HepG2 (cell line): ENCODE measurements at regions not wholly inside any gene's neighbourhood (a gene's known extent, or its start where the extent isn't known, plus 50 kb on each side); places are given as distances from the start of the nearest gene placed in this dataset.

ENCODE experiments used
- ATAC-seq: fragments of 200-7000 bp; cut with Tn5 transposase; 3 replicates; pipeline ENCODE4 v1.9.1; 2020; ENCODE audit warnings: mild to moderate bottlenecking, moderate library complexity
- BruUV-seq: library from RNA; stranded (reverse); fragments of 400-500 nt; replicated peaks from 2 replicates; lab custom pipeline; 2021; lab: Mats Ljungman, UMichigan
- CTCF ChIA-PET: fragments of 300-600 bp; formaldehyde crosslinking; extraction: SDS; loops from one replicate; lab custom pipeline; 2021; ENCODE audit warnings: low total read pairs, inconsistent platforms, low intra/inter-chr PET ratio; lab: Yijun Ruan, JAX
- POLR2A ChIA-PET: fragments of 350-600 bp; sonication (Branson Sonifier 250); formaldehyde crosslinking; loops from one replicate; lab custom pipeline; 2020; ENCODE audit warnings: antibody characterized with exemption, inconsistent platforms; lab: Yijun Ruan, JAX
- DNase-seq: peaks from one replicate; pipeline ENCODE4 v3.0.0-alpha.2; 2015; ENCODE audit warnings: low spot score
- FAIRE-seq: peaks from 3 replicates; lab custom pipeline; 2011; peaks lifted over from hg19 to GRCh38; lab: Jason Lieb, UNC
- H2AFZ ChIP-seq: one replicate; pipeline ENCODE4 v1.6.1; 2011; ENCODE audit warnings: low read length, inconsistent platforms
- H3K27ac ChIP-seq: fragments of 300-600 bp; 3 replicates; pipeline ENCODE4 v1.8.0; 2011; ENCODE audit warnings: mixed run types, mild to moderate bottlenecking, mixed read lengths, low read length, inconsistent platforms; ENCODE audit not compliant: insufficient read depth; ENCODE audit errors: extremely low read length
- H3K27me3 ChIP-seq, 2 experiments: fragments of 200-600 bp in 1 of 2; 2 replicates in 1 of 2; 3 replicates in 1 of 2; pipeline versions ENCODE4 v1.6.0 to v1.8.0; 2011; ENCODE audit warnings: low read length in 2 of 2, mild to moderate bottlenecking in 2 of 2, moderate library complexity in 2 of 2, inconsistent platforms in 1 of 2; ENCODE audit not compliant: insufficient read depth in 2 of 2, control insufficient read depth in 1 of 2
- H3K36me3 ChIP-seq, 2 experiments: fragments of 200-600 bp in 1 of 2; replicated peaks in 1 of 2; 2 replicates in 1 of 2; 3 replicates in 1 of 2; pipeline versions ENCODE4 v1.5.1 to v1.8.0; 2011; ENCODE audit warnings: low read length in 2 of 2, inconsistent platforms in 1 of 2; ENCODE audit not compliant: insufficient read depth in 2 of 2, control insufficient read depth in 1 of 2
- H3K4me1 ChIP-seq: 2 replicates; pipeline ENCODE4 v1.5.1; 2012; ENCODE audit warnings: low read length, inconsistent platforms; ENCODE audit not compliant: insufficient read depth
- H3K4me2 ChIP-seq: 2 replicates; pipeline ENCODE4 v1.6.0; 2011; ENCODE audit warnings: low read depth, low read length, inconsistent platforms
- H3K4me3 ChIP-seq, 3 experiments: fragments of 200-600 bp in 1 of 3; sonication (generic), shearing (Covaris generic) in 1 of 3; replicated peaks in 1 of 3; 2 replicates each; pipeline ENCODE4 v1.5.1; 2011 to 2016; ENCODE audit warnings: low read length in 3 of 3, inconsistent platforms in 2 of 3, low read depth in 2 of 3, mild to moderate bottlenecking in 2 of 3, control low read depth in 1 of 3, mixed read lengths in 1 of 3; ENCODE audit not compliant: insufficient read depth in 1 of 3
- H3K79me2 ChIP-seq: one replicate; pipeline ENCODE4 v1.6.1; 2011; ENCODE audit warnings: low read length, inconsistent platforms; ENCODE audit not compliant: insufficient read depth
- H3K9ac ChIP-seq: 2 replicates; pipeline ENCODE4 v1.6.0; 2011; ENCODE audit warnings: mild to moderate bottlenecking, low read depth, low read length, inconsistent platforms; ENCODE audit not compliant: insufficient read depth
- H3K9me3 ChIP-seq: 2 replicates; pipeline ENCODE4 v1.5.1; 2012; ENCODE audit warnings: mild to moderate bottlenecking, low read length
- H4K20me1 ChIP-seq: 2 replicates; pipeline ENCODE4 v1.6.0; 2011; ENCODE audit warnings: inconsistent platforms, mild to moderate bottlenecking, low read length, moderate library complexity; ENCODE audit not compliant: insufficient read depth
- ARHGAP35 ChIP-seq: sonication (generic); formaldehyde crosslinking; IDR thresholded peaks from 2 replicates; pipeline ENCODE4 v1.9.0; 2022; ENCODE audit warnings: mild to moderate bottlenecking, inconsistent platforms, moderate library complexity, missing genetic modification reagents, borderline replicate concordance
- BHLHE40 ChIP-seq: IDR thresholded peaks from 2 replicates; pipeline ENCODE4 v1.6.1; 2011; ENCODE audit warnings: low read length, improper control_type of control experiment
- BRCA1 ChIP-seq: sonication (generic); formaldehyde crosslinking; IDR thresholded peaks from 2 replicates; pipeline ENCODE4 v1.4.0; 2020; ENCODE audit warnings: missing genetic modification reagents
- CC2D1A ChIP-seq: sonication (generic); formaldehyde crosslinking; IDR thresholded peaks from 2 replicates; pipeline ENCODE4 v1.8.1; 2023; ENCODE audit warnings: mild to moderate bottlenecking, missing genetic modification reagents
- FOSL1 ChIP-seq: sonication (generic); formaldehyde crosslinking; IDR thresholded peaks from 2 replicates; pipeline ENCODE4 v1.9.0; 2021; ENCODE audit warnings: missing genetic modification reagents, borderline replicate concordance
- GTF2F1 ChIP-seq: fragments of 150-350 bp; IDR thresholded peaks from 2 replicates; pipeline ENCODE4 v1.6.1; 2014; ENCODE audit warnings: low read length
- KAT2B ChIP-seq: fragments of 150-350 bp; IDR thresholded peaks from 2 replicates; pipeline ENCODE4 v1.6.1; 2014; ENCODE audit warnings: low read depth, low read length, borderline replicate concordance
- MYNN ChIP-seq: sonication (generic); formaldehyde crosslinking; IDR thresholded peaks from 2 replicates; pipeline ENCODE4 v1.4.0; 2020; ENCODE audit warnings: mild to moderate bottlenecking, low read depth, missing genetic modification reagents
- NFYB ChIP-seq: sonication (generic); formaldehyde crosslinking; IDR thresholded peaks from 2 replicates; pipeline ENCODE4 v1.4.0; 2020; ENCODE audit warnings: missing genetic modification reagents
- NR2F2 ChIP-seq: IDR thresholded peaks from 2 replicates; pipeline ENCODE4 v1.6.1; 2012; ENCODE audit warnings: low read depth, inconsistent platforms, borderline replicate concordance
- PAX8 ChIP-seq: sonication (generic); formaldehyde crosslinking; IDR thresholded peaks from 2 replicates; pipeline ENCODE4 v1.8.0; 2022; ENCODE audit warnings: mild to moderate bottlenecking, missing genetic modification reagents, borderline replicate concordance
- ZNF24 ChIP-seq: fragments of 450-650 bp; IDR thresholded peaks from 2 replicates; pipeline ENCODE4 v1.6.1; 2017; ENCODE audit warnings: antibody characterized with exemption, mild to moderate bottlenecking
- ZNF670 ChIP-seq: sonication (generic); formaldehyde crosslinking; IDR thresholded peaks from 2 replicates; pipeline ENCODE4 v1.8.0; 2022; ENCODE audit warnings: mild to moderate bottlenecking, missing genetic modification reagents, borderline replicate concordance
- ZNF749 ChIP-seq: sonication (generic); formaldehyde crosslinking; IDR thresholded peaks from 2 replicates; pipeline ENCODE4 v1.8.0; 2022; ENCODE audit warnings: mild to moderate bottlenecking, missing genetic modification reagents, moderate library complexity, borderline replicate concordance
- ZNF780A ChIP-seq: sonication (generic); formaldehyde crosslinking; IDR thresholded peaks from 2 replicates; pipeline ENCODE4 v1.8.0; 2022; ENCODE audit warnings: mild to moderate bottlenecking, missing genetic modification reagents, moderate library complexity
- WGBS: methylation state at CpG from one replicate; pipeline ENCODE4 v1.1.6; 2017; ENCODE audit warnings: low lambda C conversion rate; 5-methylcytosine and 5-hydroxymethylcytosine counted together
- in situ Hi-C: cut with HindIII; loops from 2 replicates; pipeline ENCODE4 v1.10.0; 2017; ENCODE audit warnings: low pct_unique_long_range_greater_than_20kb; ENCODE audit not compliant: extremely low pct_ligation_motif_present
- intact Hi-C: fragments of 100-400 bp; cut with micrococcal nuclease; formaldehyde crosslinking; loops from one replicate; pipeline ENCODE4 v1.10.0; 2022; ENCODE audit not compliant: unreplicated experiment
- TF ChIP-seq, protein P1 (sequence below): sonication (generic); formaldehyde crosslinking; conservative IDR thresholded peaks from 2 replicates; pipeline ENCODE4 v1.8.0; 2022; ENCODE audit warnings: missing genetic modification reagents
- TF ChIP-seq, protein P2 (sequence below): sonication (generic); formaldehyde crosslinking; conservative IDR thresholded peaks from 2 replicates; pipeline ENCODE4 v1.8.0; 2022; ENCODE audit warnings: low read depth, missing genetic modification reagents
- TF ChIP-seq, protein P3 (sequence below): sonication (generic); formaldehyde crosslinking; IDR thresholded peaks from 2 replicates; pipeline ENCODE4 v1.8.0; 2022; ENCODE audit warnings: mild to moderate bottlenecking, missing genetic modification reagents; ENCODE audit not compliant: insufficient replicate concordance

DNA sequence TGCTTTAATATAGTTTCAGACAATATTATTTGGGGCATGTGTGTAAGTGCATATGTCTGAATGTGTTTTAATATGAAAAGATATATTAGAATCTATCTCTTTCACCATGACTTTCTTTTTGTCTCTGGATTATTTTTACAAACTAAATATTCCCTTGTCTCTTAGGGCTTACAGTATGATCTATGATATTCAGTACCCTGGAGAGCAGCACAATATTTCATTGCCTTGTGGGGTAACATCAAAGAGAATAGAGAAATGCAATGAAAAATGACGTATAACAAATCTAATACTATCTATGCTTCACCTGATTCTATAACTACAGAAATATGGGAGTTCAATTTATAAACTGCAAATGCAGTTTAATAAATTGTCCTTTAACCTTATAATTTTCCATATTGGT, 2084.5 kb downstream of the MRPL39 start:
- CTCF ChIA-PET, result no interaction called here
- POLR2A ChIA-PET, result no interaction called here
- Histone ChIP-seq H3K27ac (no peak overlapping the region), H3K79me2 (no peaks in the 10 kb centered on the region), H3K27me3 (no peaks in the 10 kb centered on the region), H3K4me3 (no peak overlapping the region), H2AFZ (no peak overlapping the region), H4K20me1 (no peaks in the 10 kb centered on the region), H3K9ac (no peak overlapping the region), H3K9me3 (peaks cover 56% of the 10 kb centered on the region), H3K4me2 (no peak overlapping the region), H3K4me1 (no peaks in the 10 kb centered on the region), H3K36me3 (no peaks in the 10 kb centered on the region)
- no peak for TF ChIP-seq ARHGAP35 (CRISPR knock-in tag)
- TF ChIP-seq ZNF749, result no peak
- TF ChIP-seq, protein P1, sequence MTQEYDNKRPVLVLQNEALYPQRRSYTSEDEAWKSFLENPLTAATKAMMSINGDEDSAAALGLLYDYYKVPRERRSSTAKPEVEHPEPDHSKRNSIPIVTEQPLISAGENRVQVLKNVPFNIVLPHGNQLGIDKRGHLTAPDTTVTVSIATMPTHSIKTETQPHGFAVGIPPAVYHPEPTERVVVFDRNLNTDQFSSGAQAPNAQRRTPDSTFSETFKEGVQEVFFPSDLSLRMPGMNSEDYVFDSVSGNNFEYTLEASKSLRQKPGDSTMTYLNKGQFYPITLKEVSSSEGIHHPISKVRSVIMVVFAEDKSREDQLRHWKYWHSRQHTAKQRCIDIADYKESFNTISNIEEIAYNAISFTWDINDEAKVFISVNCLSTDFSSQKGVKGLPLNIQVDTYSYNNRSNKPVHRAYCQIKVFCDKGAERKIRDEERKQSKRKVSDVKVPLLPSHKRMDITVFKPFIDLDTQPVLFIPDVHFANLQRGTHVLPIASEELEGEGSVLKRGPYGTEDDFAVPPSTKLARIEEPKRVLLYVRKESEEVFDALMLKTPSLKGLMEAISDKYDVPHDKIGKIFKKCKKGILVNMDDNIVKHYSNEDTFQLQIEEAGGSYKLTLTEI, result no peak
- TF ChIP-seq BRCA1 (CRISPR knock-in tag), result no peak
- no peak for TF ChIP-seq CC2D1A (CRISPR knock-in tag)
- no peak for TF ChIP-seq ZNF780A (CRISPR knock-in tag)
- TF ChIP-seq BHLHE40, result no peak
- no peak for TF ChIP-seq NFYB (CRISPR knock-in tag)
- no peak for TF ChIP-seq MYNN
- TF ChIP-seq FOSL1 (CRISPR knock-in tag), result no peak
- no peak for TF ChIP-seq ZNF24
- no peak for TF ChIP-seq PAX8 (CRISPR knock-in tag)
- no peak for TF ChIP-seq NR2F2
- TF ChIP-seq, protein P2, sequence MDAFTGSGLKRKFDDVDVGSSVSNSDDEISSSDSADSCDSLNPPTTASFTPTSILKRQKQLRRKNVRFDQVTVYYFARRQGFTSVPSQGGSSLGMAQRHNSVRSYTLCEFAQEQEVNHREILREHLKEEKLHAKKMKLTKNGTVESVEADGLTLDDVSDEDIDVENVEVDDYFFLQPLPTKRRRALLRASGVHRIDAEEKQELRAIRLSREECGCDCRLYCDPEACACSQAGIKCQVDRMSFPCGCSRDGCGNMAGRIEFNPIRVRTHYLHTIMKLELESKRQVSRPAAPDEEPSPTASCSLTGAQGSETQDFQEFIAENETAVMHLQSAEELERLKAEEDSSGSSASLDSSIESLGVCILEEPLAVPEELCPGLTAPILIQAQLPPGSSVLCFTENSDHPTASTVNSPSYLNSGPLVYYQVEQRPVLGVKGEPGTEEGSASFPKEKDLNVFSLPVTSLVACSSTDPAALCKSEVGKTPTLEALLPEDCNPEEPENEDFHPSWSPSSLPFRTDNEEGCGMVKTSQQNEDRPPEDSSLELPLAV (CRISPR knock-in tag), result no peak
- TF ChIP-seq GTF2F1, result no peak
- no peak for TF ChIP-seq KAT2B
- TF ChIP-seq, protein P3, sequence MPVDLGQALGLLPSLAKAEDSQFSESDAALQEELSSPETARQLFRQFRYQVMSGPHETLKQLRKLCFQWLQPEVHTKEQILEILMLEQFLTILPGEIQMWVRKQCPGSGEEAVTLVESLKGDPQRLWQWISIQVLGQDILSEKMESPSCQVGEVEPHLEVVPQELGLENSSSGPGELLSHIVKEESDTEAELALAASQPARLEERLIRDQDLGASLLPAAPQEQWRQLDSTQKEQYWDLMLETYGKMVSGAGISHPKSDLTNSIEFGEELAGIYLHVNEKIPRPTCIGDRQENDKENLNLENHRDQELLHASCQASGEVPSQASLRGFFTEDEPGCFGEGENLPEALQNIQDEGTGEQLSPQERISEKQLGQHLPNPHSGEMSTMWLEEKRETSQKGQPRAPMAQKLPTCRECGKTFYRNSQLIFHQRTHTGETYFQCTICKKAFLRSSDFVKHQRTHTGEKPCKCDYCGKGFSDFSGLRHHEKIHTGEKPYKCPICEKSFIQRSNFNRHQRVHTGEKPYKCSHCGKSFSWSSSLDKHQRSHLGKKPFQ (CRISPR knock-in tag), result no peak
- TF ChIP-seq ZNF670 (CRISPR knock-in tag), result no peak
- DNase-seq (no peak), ATAC-seq (no peak), FAIRE-seq (no peak)
- WGBS, result 0% methylated on average over 1 of the region's 1 CpG
- in situ Hi-C loops (no loop called here), intact Hi-C loops (no loop called here)
- no TSS peak for BruUV-seq
